Stomach (tissue), 4 donors: ENCODE measurements at regions not wholly inside any gene's neighbourhood (a gene's known extent, or its start where the extent isn't known, plus 50 kb on each side); places are given as distances from the start of the nearest gene placed in this dataset.

Experiments
- POLR2A ChIP-seq, 4 donors: fragments of 450-650 bp; IDR thresholded peaks; one replicate each; pipeline ENCODE4 v1.6.1; 2016; ENCODE audit warnings: antibody characterized with exemption in 4 of 4, control low read depth in 2 of 4, mild to moderate bottlenecking in 1 of 4, moderate library complexity in 1 of 4
- POLR2AphosphoS5 ChIP-seq, 3 donors: sonication (generic); formaldehyde crosslinking; IDR thresholded peaks; one replicate each; pipeline ENCODE4 v1.6.1; 2016; ENCODE audit warnings: antibody characterized with exemption in 3 of 3
- TF ChIP-seq, protein P1 (sequence below), 7 experiments: fragments of 450-650 bp in 4 of 7; fragments of 200-600 bp in 3 of 7; sonication (generic) in 3 of 7; IDR thresholded peaks; one replicate each; pipeline ENCODE4 v1.5.1; 2016 to 2019; ENCODE audit warnings: antibody characterized with exemption in 7 of 7, control low read depth in 2 of 7, mild to moderate bottlenecking in 1 of 7

- TF ChIP-seq, protein P1, sequence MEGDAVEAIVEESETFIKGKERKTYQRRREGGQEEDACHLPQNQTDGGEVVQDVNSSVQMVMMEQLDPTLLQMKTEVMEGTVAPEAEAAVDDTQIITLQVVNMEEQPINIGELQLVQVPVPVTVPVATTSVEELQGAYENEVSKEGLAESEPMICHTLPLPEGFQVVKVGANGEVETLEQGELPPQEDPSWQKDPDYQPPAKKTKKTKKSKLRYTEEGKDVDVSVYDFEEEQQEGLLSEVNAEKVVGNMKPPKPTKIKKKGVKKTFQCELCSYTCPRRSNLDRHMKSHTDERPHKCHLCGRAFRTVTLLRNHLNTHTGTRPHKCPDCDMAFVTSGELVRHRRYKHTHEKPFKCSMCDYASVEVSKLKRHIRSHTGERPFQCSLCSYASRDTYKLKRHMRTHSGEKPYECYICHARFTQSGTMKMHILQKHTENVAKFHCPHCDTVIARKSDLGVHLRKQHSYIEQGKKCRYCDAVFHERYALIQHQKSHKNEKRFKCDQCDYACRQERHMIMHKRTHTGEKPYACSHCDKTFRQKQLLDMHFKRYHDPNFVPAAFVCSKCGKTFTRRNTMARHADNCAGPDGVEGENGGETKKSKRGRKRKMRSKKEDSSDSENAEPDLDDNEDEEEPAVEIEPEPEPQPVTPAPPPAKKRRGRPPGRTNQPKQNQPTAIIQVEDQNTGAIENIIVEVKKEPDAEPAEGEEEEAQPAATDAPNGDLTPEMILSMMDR (IDR thresholded peaks at IDR 0.05) = no peak
- TF ChIP-seq POLR2A (IDR thresholded peaks at IDR 0.05) = no peak
- TF ChIP-seq POLR2AphosphoS5 (IDR thresholded peaks at IDR 0.05) = no peak
Observed at GRCh38 chr9:105859428-105860091, 165.2 kb downstream of the TMEM38B start.
